ENCODE measurements at regions not wholly inside any gene's neighbourhood (a gene's known extent, or its start where the extent isn't known, plus 50 kb on each side); places are given as distances from the start of the nearest gene placed in this dataset.

GRCh38 chr5:84650429-84650828, 265.7 kb upstream of the EDIL3 start:
- no peak for TF ChIP-seq TAF1 (IDR thresholded peaks at IDR 0.05; ENCODE audit: low read depth, low read length)
- no peak for TF ChIP-seq POLR2A (IDR thresholded peaks at IDR 0.05; ENCODE audit: low read depth, low read length)
- no peak for TF ChIP-seq POLR2AphosphoS5 (IDR thresholded peaks at IDR 0.05; ENCODE audit: low read depth, low read length)
- no peak for TF ChIP-seq SPI1 (IDR thresholded peaks at IDR 0.05; ENCODE audit: low read depth, low read length)
